ENCODE measurements at regions not wholly inside any gene's neighbourhood (a gene's known extent, or its start where the extent isn't known, plus 50 kb on each side); places are given as distances from the start of the nearest gene placed in this dataset.

DNA sequence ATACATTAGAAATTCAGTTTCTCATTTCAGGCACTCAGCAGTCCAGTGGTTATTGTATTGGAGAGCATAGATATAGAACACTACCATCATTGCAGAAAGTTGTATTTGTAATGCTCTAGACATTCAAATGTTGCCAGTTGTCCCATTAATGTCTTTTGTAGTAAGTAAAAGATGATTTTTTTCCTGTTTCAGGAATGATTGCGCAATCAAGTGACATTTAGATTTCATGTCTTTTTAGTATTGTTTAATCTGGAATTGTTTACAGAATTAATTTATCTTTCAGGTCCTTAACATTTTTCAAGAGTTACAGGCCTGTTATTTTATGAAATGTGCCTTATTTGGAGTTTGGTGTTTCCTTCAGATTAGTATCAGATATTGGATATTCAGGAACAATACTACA, 134.7 kb downstream of the MSTN start:
- no peak overlapping the region for H3K4me3 ChIP-seq
- no peak overlapping the region for H3K27ac ChIP-seq
- TF ChIP-seq POLR2AphosphoS5 (IDR thresholded peaks at IDR 0.05) (no peak), CTCF (IDR thresholded peaks at IDR 0.05 in 8 of 11, conservative IDR thresholded peaks at IDR 0.05 in 3 of 11) (no peak), POLR2A (IDR thresholded peaks at IDR 0.05) (no peak)
- H3K4me1 ChIP-seq, result no peaks in the 10 kb centered on the region
- H3K27me3 ChIP-seq (replicated peaks in 1 of 7), result no peaks in the 10 kb centered on the region
- no peaks in the 10 kb centered on the region for H3K9me3 ChIP-seq
- no peaks in the 10 kb centered on the region for H3K36me3 ChIP-seq
- 86 to 100% (median 93%) methylated on average over 1 of the region's 1 CpG for WGBS, 5 donors
- intact Hi-C loops (cut with DNase I; ENCODE audit: low total_unique reads), result no loop called here
- no peak for DNase-seq
